ENCODE measurements at regions not wholly inside any gene's neighbourhood (a gene's known extent, or its start where the extent isn't known, plus 50 kb on each side); places are given as distances from the start of the nearest gene placed in this dataset.

- H3K4me3 ChIP-seq (ENCODE audit: low read depth, low read length): no peak overlapping the region
- no peak for TF ChIP-seq CTCF (IDR thresholded peaks at IDR 0.05; ENCODE audit: low read depth, low read length)
These were observed 103.8 kb downstream of the EFNB1 start for GRCh38 chrX:68932611-68933010.

- no peak for TF ChIP-seq CTCF (IDR thresholded peaks at IDR 0.05; ENCODE audit: low read depth, low read length)
- H3K4me3 ChIP-seq (ENCODE audit: low read depth, low read length): no peak overlapping the region
These were observed 102.5 kb downstream of the EFNB1 start for GRCh38 chrX:68931345-68931744.

- TF ChIP-seq CTCF (IDR thresholded peaks at IDR 0.05; ENCODE audit: low read depth, low read length): no peak
- no peak overlapping the region for H3K4me3 ChIP-seq (ENCODE audit: low read depth, low read length)
These were observed 101.9 kb downstream of the EFNB1 start for GRCh38 chrX:68930542-68931317.

GRCh38 chrX:68929332-68930150 is 100.7 kb downstream of the EFNB1 start:
- no peak for TF ChIP-seq CTCF (IDR thresholded peaks at IDR 0.05; ENCODE audit: low read depth, low read length)

GRCh38 chrX:68928401-68928800 is 99.6 kb downstream of the EFNB1 start:
- no peak overlapping the region for H3K4me3 ChIP-seq (ENCODE audit: low read depth, low read length)
- no peak for TF ChIP-seq CTCF (IDR thresholded peaks at IDR 0.05; ENCODE audit: low read depth, low read length)

More at GRCh38 chrX:68929332-68930150, 100.7 kb downstream of the EFNB1 start:
- H3K4me3 ChIP-seq (ENCODE audit: low read depth, low read length): no peak overlapping the region

GRCh38 chrX:68927178-68927577 is 98.4 kb downstream of the EFNB1 start:
- no peak for TF ChIP-seq CTCF (IDR thresholded peaks at IDR 0.05; ENCODE audit: low read depth, low read length)
- no peak overlapping the region for H3K4me3 ChIP-seq (ENCODE audit: low read depth, low read length)

GRCh38 chrX:68923147-68923546 is 94.3 kb downstream of the EFNB1 start:
- TF ChIP-seq CTCF (IDR thresholded peaks at IDR 0.05; ENCODE audit: low read depth, low read length): no peak

More at GRCh38 chrX:68923147-68923546, 94.3 kb downstream of the EFNB1 start:
- H3K4me3 ChIP-seq (ENCODE audit: low read depth, low read length): no peak overlapping the region

Measured in WI38 (cell line).